ENCODE measurements at regions not wholly inside any gene's neighbourhood (a gene's known extent, or its start where the extent isn't known, plus 50 kb on each side); places are given as distances from the start of the nearest gene placed in this dataset.

GRCh38 chr7:136066304-136067143 lies 89.4 kb upstream of the MTPN start:
- no peak overlapping the region for H3K4me3 ChIP-seq (ENCODE audit: low read depth in 1 of 2, low read length in 1 of 2)
- H3K27me3 ChIP-seq: no peaks in the 10 kb centered on the region
- no peaks in the 10 kb centered on the region for H3K4me1 ChIP-seq (ENCODE audit: control insufficient read depth in 1 of 2, insufficient read depth in 1 of 2, low read depth in 1 of 2, low read length in 1 of 2)
- TF ChIP-seq CTCF (IDR thresholded peaks at IDR 0.05): no peak
- no peaks in the 10 kb centered on the region for H3K36me3 ChIP-seq
- H3K9me3 ChIP-seq: no peaks in the 10 kb centered on the region
- no peak overlapping the region for H3K27ac ChIP-seq

GRCh38 chr7:136064627-136065237 lies 87.6 kb upstream of the MTPN start:
- H3K4me1 ChIP-seq (ENCODE audit: control insufficient read depth in 1 of 2, insufficient read depth in 1 of 2, low read depth in 1 of 2, low read length in 1 of 2): no peaks in the 10 kb centered on the region
- H3K4me3 ChIP-seq (ENCODE audit: low read depth in 1 of 2, low read length in 1 of 2): no peak overlapping the region
- no peaks in the 10 kb centered on the region for H3K9me3 ChIP-seq
- no peak for TF ChIP-seq CTCF (IDR thresholded peaks at IDR 0.05)
- no peak overlapping the region for H3K27ac ChIP-seq
- H3K36me3 ChIP-seq: no peaks in the 10 kb centered on the region
- no peaks in the 10 kb centered on the region for H3K27me3 ChIP-seq

- Histone ChIP-seq H3K27ac (no peak overlapping the region), H3K4me3 (ENCODE audit: low read depth in 1 of 2, low read length in 1 of 2) (no peak overlapping the region), H3K27me3 (no peaks in the 10 kb centered on the region), H3K4me1 (ENCODE audit: control insufficient read depth in 1 of 2, insufficient read depth in 1 of 2, low read depth in 1 of 2, low read length in 1 of 2) (no peaks in the 10 kb centered on the region), H3K36me3 (no peaks in the 10 kb centered on the region), H3K9me3 (no peaks in the 10 kb centered on the region)
- no peak for TF ChIP-seq CTCF (IDR thresholded peaks at IDR 0.05)
These were observed 86.9 kb upstream of the MTPN start for GRCh38 chr7:136064081-136064480.

- H3K27me3 ChIP-seq: no peaks in the 10 kb centered on the region
- H3K4me1 ChIP-seq (ENCODE audit: control insufficient read depth in 1 of 2, insufficient read depth in 1 of 2, low read depth in 1 of 2, low read length in 1 of 2): no peaks in the 10 kb centered on the region
- no peak for TF ChIP-seq CTCF (IDR thresholded peaks at IDR 0.05)
- H3K9me3 ChIP-seq: no peaks in the 10 kb centered on the region
- no peaks in the 10 kb centered on the region for H3K36me3 ChIP-seq
- no peak overlapping the region for H3K4me3 ChIP-seq (ENCODE audit: low read depth in 1 of 2, low read length in 1 of 2)
- no peak overlapping the region for H3K27ac ChIP-seq
These were observed 86.1 kb upstream of the MTPN start for GRCh38 chr7:136063326-136063666.

- Histone ChIP-seq H3K36me3 (no peaks in the 10 kb centered on the region), H3K4me1 (ENCODE audit: control insufficient read depth in 1 of 2, insufficient read depth in 1 of 2, low read depth in 1 of 2, low read length in 1 of 2) (no peaks in the 10 kb centered on the region), H3K4me3 (ENCODE audit: low read depth in 1 of 2, low read length in 1 of 2) (no peak overlapping the region), H3K27ac (no peak overlapping the region), H3K9me3 (no peaks in the 10 kb centered on the region), H3K27me3 (no peaks in the 10 kb centered on the region)
- TF ChIP-seq CTCF (IDR thresholded peaks at IDR 0.05): no peak
These were observed 85.6 kb upstream of the MTPN start for GRCh38 chr7:136062625-136063325.
